ENCODE measurements at regions not wholly inside any gene's neighbourhood (a gene's known extent, or its start where the extent isn't known, plus 50 kb on each side); places are given as distances from the start of the nearest gene placed in this dataset.

- TF ChIP-seq CTCF (IDR thresholded peaks at IDR 0.05), result no peak
- no peak for TF ChIP-seq EP300 (IDR thresholded peaks at IDR 0.05)
Observed at GRCh38 chr11:95515371-95515770, 274.2 kb downstream of the FAM76B start.

Measured in ovary (tissue), 3 donors.